SJSA1 (cell line): ENCODE measurements at regions not wholly inside any gene's neighbourhood (a gene's known extent, or its start where the extent isn't known, plus 50 kb on each side); places are given as distances from the start of the nearest gene placed in this dataset.
"Not testable (repeated sequence)": the region's sequence is repeated elsewhere in the genome, so short reads cannot be mapped to it uniquely, and the experiment has no call there.

Experiments
- DNase-seq, 2 experiments: peaks; one replicate each; pipeline ENCODE4 v3.0.0-alpha.2; 2015 to 2020; ENCODE audit warnings: low spot score in 2 of 2, low read depth in 1 of 2
- H3K27ac ChIP-seq: fragments of 250-450 bp; sonication (Bioruptor Pico); 2 replicates; pipeline ENCODE4 v1.5.1; 2020; ENCODE audit warnings: mild to moderate bottlenecking, moderate library complexity
- H3K27me3 ChIP-seq: fragments of 250-450 bp; sonication (Bioruptor Pico); replicated peaks from 2 replicates; pipeline ENCODE4 v1.5.1; 2020; ENCODE audit warnings: mild to moderate bottlenecking, moderate library complexity
- H3K36me3 ChIP-seq: fragments of 250-450 bp; sonication (Bioruptor Pico); 2 replicates; pipeline ENCODE4 v1.5.1; 2020; ENCODE audit warnings: mild to moderate bottlenecking
- H3K4me1 ChIP-seq: fragments of 250-450 bp; sonication (Bioruptor Pico); replicated peaks from 2 replicates; pipeline ENCODE4 v1.6.1; 2021; ENCODE audit warnings: mild to moderate bottlenecking
- H3K4me3 ChIP-seq: fragments of 250-450 bp; sonication (Bioruptor Pico); 2 replicates; pipeline ENCODE4 v1.5.1; 2020; ENCODE audit warnings: mild to moderate bottlenecking
- H3K9me3 ChIP-seq: fragments of 250-450 bp; sonication (Bioruptor Pico); replicated peaks from 2 replicates; pipeline ENCODE4 v1.5.1; 2020; ENCODE audit warnings: mild to moderate bottlenecking

GRCh38 chr12:83769151-83769550 is 1082.4 kb downstream of the TMTC2 start:
- Histone ChIP-seq H3K9me3 (peaks cover 3% of the 10 kb centered on the region; the same call in 1 of the 2 replicates), H3K27me3 (no peaks in the 10 kb centered on the region), H3K36me3 (no peaks in the 10 kb centered on the region), H3K4me1 (no peaks in the 10 kb centered on the region), H3K4me3 (no peak overlapping the region), H3K27ac (no peak overlapping the region)
- DNase-seq = no peak

- Histone ChIP-seq H3K27me3 (no peaks in the 10 kb centered on the region), H3K4me1 (no peaks in the 10 kb centered on the region), H3K27ac (no peak overlapping the region), H3K9me3 (peaks cover 6% of the 10 kb centered on the region; the same call in 1 of the 2 replicates), H3K4me3 (no peak overlapping the region), H3K36me3 (no peaks in the 10 kb centered on the region)
- DNase-seq = no peak
Observed at GRCh38 chr12:83767723-83768122, 1081.0 kb downstream of the TMTC2 start.

GRCh38 chr12:83763425-83763824 is 1076.7 kb downstream of the TMTC2 start:
- peaks cover 3% of the 10 kb centered on the region; the same call in 1 of the 2 replicates for H3K9me3 ChIP-seq
- H3K4me1 ChIP-seq = no peaks in the 10 kb centered on the region
- H3K27me3 ChIP-seq = no peaks in the 10 kb centered on the region
- no peak overlapping the region for H3K4me3 ChIP-seq
- no peak overlapping the region for H3K27ac ChIP-seq
- H3K36me3 ChIP-seq = no peaks in the 10 kb centered on the region
- no peak for DNase-seq

- H3K9me3 ChIP-seq = peaks cover 3% of the 10 kb centered on the region; the same call in 1 of the 2 replicates
- no peak for DNase-seq
- H3K4me3 ChIP-seq = no peak overlapping the region
- no peak overlapping the region for H3K27ac ChIP-seq
- H3K27me3 ChIP-seq = no peaks in the 10 kb centered on the region
- no peaks in the 10 kb centered on the region for H3K4me1 ChIP-seq
- H3K36me3 ChIP-seq = no peaks in the 10 kb centered on the region
Observed at GRCh38 chr12:83759906-83760305, 1073.2 kb downstream of the TMTC2 start.

GRCh38 chr12:83758888-83759631 is 1072.4 kb downstream of the TMTC2 start:
- no peaks in the 10 kb centered on the region for H3K36me3 ChIP-seq
- DNase-seq = no peak
- H3K9me3 ChIP-seq = peaks cover 3% of the 10 kb centered on the region; the same call in 1 of the 2 replicates
- no peak overlapping the region for H3K27ac ChIP-seq
- no peaks in the 10 kb centered on the region for H3K4me1 ChIP-seq
- no peaks in the 10 kb centered on the region for H3K27me3 ChIP-seq
- H3K4me3 ChIP-seq = no peak overlapping the region

GRCh38 chr12:83753904-83754303 is 1067.2 kb downstream of the TMTC2 start:
- no peaks in the 10 kb centered on the region for H3K27me3 ChIP-seq
- no peaks in the 10 kb centered on the region for H3K4me1 ChIP-seq
- no peaks in the 10 kb centered on the region for H3K9me3 ChIP-seq

GRCh38 chr12:83753205-83753604 is 1066.5 kb downstream of the TMTC2 start:
- H3K4me1 ChIP-seq = no peaks in the 10 kb centered on the region
- no peaks in the 10 kb centered on the region for H3K36me3 ChIP-seq
- no peaks in the 10 kb centered on the region for H3K9me3 ChIP-seq
- H3K27ac ChIP-seq = no peak overlapping the region
- H3K4me3 ChIP-seq = no peak overlapping the region
- DNase-seq = no peak
- H3K27me3 ChIP-seq = no peaks in the 10 kb centered on the region

More at GRCh38 chr12:83753904-83754303, 1067.2 kb downstream of the TMTC2 start:
- no peak for DNase-seq
- Histone ChIP-seq H3K36me3 (no peaks in the 10 kb centered on the region), H3K27ac (no peak overlapping the region), H3K4me3 (no peak overlapping the region)

GRCh38 chr12:83739607-83740006 is 1052.9 kb downstream of the TMTC2 start:
- H3K4me3 ChIP-seq = no peak overlapping the region
- no peaks in the 10 kb centered on the region for H3K4me1 ChIP-seq
- DNase-seq = no peak
- H3K27me3 ChIP-seq = no peaks in the 10 kb centered on the region
- 0 out of 2 replicates have a peak, but pooled peaks cover 4% of the 10 kb centered on the region for H3K9me3 ChIP-seq
- no peaks in the 10 kb centered on the region for H3K36me3 ChIP-seq
- H3K27ac ChIP-seq = no peak overlapping the region

- Histone ChIP-seq H3K27ac (no peak overlapping the region), H3K4me1 (no peaks in the 10 kb centered on the region), H3K36me3 (no peaks in the 10 kb centered on the region), H3K9me3 (peaks cover 10% of the 10 kb centered on the region), H3K27me3 (no peaks in the 10 kb centered on the region), H3K4me3 (no peak overlapping the region)
- no peak for DNase-seq
Observed at GRCh38 chr12:83710851-83711250, 1024.1 kb downstream of the TMTC2 start.

- Histone ChIP-seq H3K27me3 (no peaks in the 10 kb centered on the region), H3K4me3 (no peak overlapping the region), H3K4me1 (no peaks in the 10 kb centered on the region), H3K9me3 (peaks cover 14% of the 10 kb centered on the region), H3K36me3 (no peaks in the 10 kb centered on the region), H3K27ac (no peak overlapping the region)
- no peak for DNase-seq
Observed at GRCh38 chr12:83709899-83710298, 1023.2 kb downstream of the TMTC2 start.

GRCh38 chr12:83700838-83701237 is 1014.1 kb downstream of the TMTC2 start:
- no peak for DNase-seq
- no peaks in the 10 kb centered on the region for H3K4me1 ChIP-seq
- H3K9me3 ChIP-seq = peaks cover 4% of the 10 kb centered on the region; the same call in 1 of the 2 replicates
- no peaks in the 10 kb centered on the region for H3K36me3 ChIP-seq
- no peak overlapping the region for H3K27ac ChIP-seq
- H3K27me3 ChIP-seq = no peaks in the 10 kb centered on the region
- no peak overlapping the region for H3K4me3 ChIP-seq

- DNase-seq, H3K36me3 ChIP-seq, H3K27me3 ChIP-seq, H3K4me1 ChIP-seq, H3K9me3 ChIP-seq, H3K4me3 ChIP-seq, H3K27ac ChIP-seq: not testable (repeated sequence)
Observed at GRCh38 chr12:83696311-83696710, 1009.6 kb downstream of the TMTC2 start.

- Histone ChIP-seq H3K27ac (no peak overlapping the region), H3K9me3 (no peaks in the 10 kb centered on the region; the same call in 1 of the 2 replicates), H3K27me3 (no peaks in the 10 kb centered on the region), H3K36me3 (no peaks in the 10 kb centered on the region), H3K4me1 (no peaks in the 10 kb centered on the region), H3K4me3 (no peak overlapping the region)
- DNase-seq = no peak
Observed at GRCh38 chr12:83691730-83692129, 1005.0 kb downstream of the TMTC2 start.

- Histone ChIP-seq H3K27me3 (no peaks in the 10 kb centered on the region), H3K36me3 (no peaks in the 10 kb centered on the region), H3K4me3 (no peak overlapping the region), H3K4me1 (no peaks in the 10 kb centered on the region), H3K27ac (no peak overlapping the region), H3K9me3 (no peaks in the 10 kb centered on the region; the same call in 1 of the 2 replicates)
- no peak for DNase-seq
Observed at GRCh38 chr12:83690465-83690864, 1003.8 kb downstream of the TMTC2 start.
